Adrenal gland (tissue), 5 donors: ENCODE measurements at regions not wholly inside any gene's neighbourhood (a gene's known extent, or its start where the extent isn't known, plus 50 kb on each side); places are given as distances from the start of the nearest gene placed in this dataset.

ENCODE experiments used
- CTCF ChIP-seq, 6 experiments: fragments of 450-650 bp in 4 of 6; fragments of 200-600 bp in 2 of 6; sonication (generic) in 1 of 6; IDR thresholded peaks; 1 replicate in 5 of 6; 2 replicates in 1 of 6; pipeline versions ENCODE4 v1.5.1 to v1.8.0; 2016 to 2021; ENCODE audit warnings: antibody characterized with exemption in 6 of 6, mild to moderate bottlenecking in 2 of 6, moderate library complexity in 1 of 6
- POLR2A ChIP-seq, 2 donors: fragments of 450-650 bp; IDR thresholded peaks; one replicate each; pipeline ENCODE4 v1.6.1; 2017; ENCODE audit warnings: antibody characterized with exemption in 2 of 2, mild to moderate bottlenecking in 2 of 2, moderate library complexity in 1 of 2
- donor health status: DM: no; HTN: no; CAD: no.

- TF ChIP-seq POLR2A (IDR thresholded peaks at IDR 0.05) (no peak), CTCF (IDR thresholded peaks at IDR 0.05) (no peak)
Measured at GRCh38 chr2:22521620-22522019, 863.4 kb upstream of the KLHL29 start.
